ENCODE measurements at regions not wholly inside any gene's neighbourhood (a gene's known extent, or its start where the extent isn't known, plus 50 kb on each side); places are given as distances from the start of the nearest gene placed in this dataset.

DNA sequence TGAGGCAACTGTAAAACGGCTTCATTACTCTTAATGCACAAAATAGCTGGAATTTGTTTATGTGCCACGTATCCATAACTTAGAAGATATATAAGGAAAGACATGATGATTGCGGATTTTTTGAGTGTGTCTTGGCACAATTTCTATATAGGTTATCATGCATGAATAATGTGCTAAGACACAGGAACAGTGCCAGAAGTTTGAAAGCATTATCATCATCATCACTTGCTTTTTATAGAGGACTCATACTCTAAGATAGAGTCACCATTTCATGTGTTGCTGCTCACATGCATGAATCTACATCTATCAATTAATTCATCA is 113.4 kb downstream of the ELOVL4 start:
- no peak overlapping the region for H4K91ac ChIP-seq (ENCODE audit: insufficient read depth, low read depth, low read length)
- no peaks in the 10 kb centered on the region for H3K36me3 ChIP-seq (ENCODE audit: control insufficient read depth, insufficient read depth, low read length)
- no peaks in the 10 kb centered on the region for H3K27me3 ChIP-seq (ENCODE audit: control insufficient read depth, insufficient read depth, low read length)
- H3K14ac ChIP-seq (replicated peaks; ENCODE audit: low read depth, low read length), result no peak overlapping the region
- no peak overlapping the region for H2BK5ac ChIP-seq (ENCODE audit: low read depth, low read length, poor library complexity, severe bottlenecking)
- no peak for DNase-seq
- H3K56ac ChIP-seq (ENCODE audit: extremely low read depth, insufficient read depth, low read length), result no peak overlapping the region
- intact Hi-C loops (cut with micrococcal nuclease), result no loop called here
- no peak for TF ChIP-seq CEBPB (IDR thresholded peaks at IDR 0.05; ENCODE audit: low read depth, low read length)
- no peak overlapping the region for H3K23ac ChIP-seq (ENCODE audit: low read depth, low read length)
- H3K27ac ChIP-seq (ENCODE audit: insufficient read depth, low read length), result no peak overlapping the region
- no CpG with 5 or more reads among the region's 3 CpGs for WGBS, 2 experiments (ENCODE audit: extremely low coverage in 2 of 2, insufficient read length in 1 of 2)
- H3K4me1 ChIP-seq (ENCODE audit: control insufficient read depth, insufficient read depth, low read length), result no peaks in the 10 kb centered on the region
- no peak overlapping the region for H2BK120ac ChIP-seq (ENCODE audit: low read depth, low read length)
- dilution Hi-C loops (cut with HindIII; ENCODE audit: low sequenced_read_pairs, unreplicated experiment), result no loop called here
- no peak overlapping the region for H3K4me2 ChIP-seq (ENCODE audit: low read depth, low read length)
- H3K18ac ChIP-seq (ENCODE audit: low read depth, low read length), result no peak overlapping the region
- H4K5ac ChIP-seq (ENCODE audit: low read depth, low read length), result no peak overlapping the region
- H3K79me1 ChIP-seq (ENCODE audit: low read depth in 1 of 2, low read length in 2 of 2), result no peaks in the 10 kb centered on the region
- H4K20me1 ChIP-seq (ENCODE audit: insufficient read depth, low read length), result no peaks in the 10 kb centered on the region
- no peak overlapping the region for H2AK9ac ChIP-seq (replicated peaks; ENCODE audit: low read depth, low read length, poor library complexity)
- no TSS peak for BruUV-seq (replicated peaks)
- no peak for ATAC-seq (ENCODE audit: low read depth)
- no peak overlapping the region for H2BK15ac ChIP-seq (ENCODE audit: low read depth, low read length)
- H2AFZ ChIP-seq (replicated peaks; ENCODE audit: low read length, poor library complexity), result no peak overlapping the region
- H3K9me3 ChIP-seq (ENCODE audit: control insufficient read depth, insufficient read depth, low read length), result no peaks in the 10 kb centered on the region
- H3K9ac ChIP-seq (ENCODE audit: low read depth, low read length), result no peak overlapping the region
- ChIA-PET POLR2A (ENCODE audit: unreplicated experiment) (no interaction called here), CTCF (no interaction called here)
- no peak overlapping the region for H2AK5ac ChIP-seq (ENCODE audit: low read depth, low read length)
- no peak overlapping the region for H2BK20ac ChIP-seq (ENCODE audit: low read depth, low read length)
- in situ Hi-C loops (cut with MboI; ENCODE audit: low sequenced_read_pairs), result no loop called here
- H4K8ac ChIP-seq (ENCODE audit: low read depth in 2 of 2, low read length in 2 of 2), result no peak overlapping the region
- H3K4me3 ChIP-seq (ENCODE audit: insufficient read depth, low read depth, low read length), result no peak overlapping the region
- H3K4ac ChIP-seq (ENCODE audit: low read depth, low read length), result no peak overlapping the region
- no peaks in the 10 kb centered on the region for H3K9me1 ChIP-seq (ENCODE audit: insufficient read depth, low read length)
